ENCODE measurements at regions not wholly inside any gene's neighbourhood (a gene's known extent, or its start where the extent isn't known, plus 50 kb on each side); places are given as distances from the start of the nearest gene placed in this dataset.

GRCh38 chr1:226481133-226481532 lies 67.4 kb upstream of the STUM start:
- TF ChIP-seq, protein P1, sequence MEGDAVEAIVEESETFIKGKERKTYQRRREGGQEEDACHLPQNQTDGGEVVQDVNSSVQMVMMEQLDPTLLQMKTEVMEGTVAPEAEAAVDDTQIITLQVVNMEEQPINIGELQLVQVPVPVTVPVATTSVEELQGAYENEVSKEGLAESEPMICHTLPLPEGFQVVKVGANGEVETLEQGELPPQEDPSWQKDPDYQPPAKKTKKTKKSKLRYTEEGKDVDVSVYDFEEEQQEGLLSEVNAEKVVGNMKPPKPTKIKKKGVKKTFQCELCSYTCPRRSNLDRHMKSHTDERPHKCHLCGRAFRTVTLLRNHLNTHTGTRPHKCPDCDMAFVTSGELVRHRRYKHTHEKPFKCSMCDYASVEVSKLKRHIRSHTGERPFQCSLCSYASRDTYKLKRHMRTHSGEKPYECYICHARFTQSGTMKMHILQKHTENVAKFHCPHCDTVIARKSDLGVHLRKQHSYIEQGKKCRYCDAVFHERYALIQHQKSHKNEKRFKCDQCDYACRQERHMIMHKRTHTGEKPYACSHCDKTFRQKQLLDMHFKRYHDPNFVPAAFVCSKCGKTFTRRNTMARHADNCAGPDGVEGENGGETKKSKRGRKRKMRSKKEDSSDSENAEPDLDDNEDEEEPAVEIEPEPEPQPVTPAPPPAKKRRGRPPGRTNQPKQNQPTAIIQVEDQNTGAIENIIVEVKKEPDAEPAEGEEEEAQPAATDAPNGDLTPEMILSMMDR (IDR thresholded peaks at IDR 0.05): no peak
- TF ChIP-seq EZH2 (IDR thresholded peaks at IDR 0.05; ENCODE audit: borderline replicate concordance, insufficient read depth, low read depth, low read length, poor library complexity, severe bottlenecking): no peak

Measured in B cell (primary cell).